ENCODE measurements at regions not wholly inside any gene's neighbourhood (a gene's known extent, or its start where the extent isn't known, plus 50 kb on each side); places are given as distances from the start of the nearest gene placed in this dataset.

GRCh38 chr16:86406056-86406455 lies 104.3 kb upstream of the FOXF1 start:
- peak; percentile 28 for DNase-seq (ENCODE audit: low spot score)

GRCh38 chr16:86408685-86409084 lies 101.6 kb upstream of the FOXF1 start:
- DNase-seq (ENCODE audit: low spot score): no peak

GRCh38 chr16:86410081-86410480 lies 100.2 kb upstream of the FOXF1 start:
- no peak for DNase-seq (ENCODE audit: low spot score)

- no peak for DNase-seq (ENCODE audit: low spot score)
These were observed 99.8 kb upstream of the FOXF1 start for GRCh38 chr16:86410529-86410928.

DNA sequence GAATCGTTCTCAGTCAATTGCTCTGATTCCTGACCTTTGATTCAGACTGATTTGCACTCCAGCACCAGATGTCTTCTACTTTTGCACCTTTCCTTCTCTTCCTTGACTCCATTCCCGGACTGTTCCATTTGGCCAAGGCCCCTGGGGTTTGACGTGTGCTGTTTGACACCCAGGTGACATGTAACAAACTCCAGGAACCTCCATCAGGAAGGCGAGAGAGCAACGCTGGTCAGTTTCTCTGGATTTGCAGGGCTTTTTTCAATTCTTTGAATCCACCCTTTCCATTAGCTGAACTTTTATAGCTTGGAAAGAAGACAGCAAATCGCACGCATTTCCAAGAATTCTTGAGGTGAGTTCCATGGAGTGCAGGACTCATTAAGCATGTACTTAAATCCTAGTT lies 98.4 kb upstream of the FOXF1 start:
- no peak for DNase-seq (ENCODE audit: low spot score)

GRCh38 chr16:86414991-86415740 lies 95.2 kb upstream of the FOXF1 start:
- peak; percentile 89 for DNase-seq (ENCODE audit: low spot score)

- no peak for DNase-seq (ENCODE audit: low spot score)
These were observed 91.3 kb upstream of the FOXF1 start for GRCh38 chr16:86418981-86419380.

DNA sequence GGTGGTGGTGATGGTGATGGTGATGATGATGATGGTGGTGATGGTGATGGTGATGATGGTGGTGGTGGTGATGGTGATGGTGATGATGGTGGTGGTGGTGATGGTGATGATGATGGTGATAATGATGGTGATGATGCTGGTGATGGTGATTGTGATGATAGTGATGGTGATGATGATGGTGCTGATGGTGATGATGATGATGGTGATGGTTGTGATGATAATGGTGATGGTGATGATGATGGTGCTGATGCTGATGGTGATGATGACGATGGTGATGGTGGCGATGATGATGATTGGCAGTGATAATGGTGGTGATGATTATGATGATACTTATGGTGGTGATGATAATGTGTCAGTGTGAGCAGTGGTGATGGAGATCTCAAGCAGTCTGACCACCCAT lies 90.8 kb upstream of the FOXF1 start:
- DNase-seq (ENCODE audit: low spot score): no peak

- DNase-seq (ENCODE audit: low spot score): no peak
These were observed 88.3 kb upstream of the FOXF1 start for GRCh38 chr16:86421995-86422394.

GRCh38 chr16:86424398-86424797 lies 85.9 kb upstream of the FOXF1 start:
- DNase-seq (ENCODE audit: low spot score): no peak

- DNase-seq (ENCODE audit: low spot score): no peak
These were observed 85.3 kb upstream of the FOXF1 start for GRCh38 chr16:86424985-86425384.

GRCh38 chr16:86426063-86426642 lies 84.2 kb upstream of the FOXF1 start:
- DNase-seq (ENCODE audit: low spot score): no peak

- no peak for DNase-seq (ENCODE audit: low spot score)
These were observed 82.9 kb upstream of the FOXF1 start for GRCh38 chr16:86427433-86427851.

- DNase-seq (ENCODE audit: low spot score): no peak
These were observed 81.4 kb upstream of the FOXF1 start for GRCh38 chr16:86428729-86429517.

DNA sequence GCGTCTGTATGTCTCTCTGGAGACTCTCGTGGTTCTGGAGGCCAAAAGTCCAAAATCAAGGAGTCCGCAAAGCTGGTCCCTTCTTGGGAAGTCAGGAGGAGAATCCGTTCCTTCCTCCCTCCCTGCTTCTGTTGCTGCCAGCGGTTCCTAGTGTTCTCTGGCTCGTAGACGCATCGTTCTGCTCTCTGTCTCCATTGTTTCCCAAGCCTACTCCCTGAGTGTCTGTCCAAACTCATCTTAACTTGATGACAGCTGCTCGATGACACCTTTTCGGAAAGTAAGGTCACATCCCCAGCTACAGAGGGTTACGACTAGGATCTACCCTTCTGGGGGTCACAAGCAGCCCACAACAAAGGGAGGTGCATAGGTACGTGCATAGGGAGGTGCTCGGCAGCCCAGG lies 80.7 kb upstream of the FOXF1 start:
- no peak for DNase-seq (ENCODE audit: low spot score)

- DNase-seq (ENCODE audit: low spot score): no peak
These were observed 79.5 kb upstream of the FOXF1 start for GRCh38 chr16:86430814-86431213.

GRCh38 chr16:86431540-86431939 lies 78.8 kb upstream of the FOXF1 start:
- no peak for DNase-seq (ENCODE audit: low spot score)

GRCh38 chr16:86432048-86432447 lies 78.3 kb upstream of the FOXF1 start:
- no peak for DNase-seq (ENCODE audit: low spot score)

DNA sequence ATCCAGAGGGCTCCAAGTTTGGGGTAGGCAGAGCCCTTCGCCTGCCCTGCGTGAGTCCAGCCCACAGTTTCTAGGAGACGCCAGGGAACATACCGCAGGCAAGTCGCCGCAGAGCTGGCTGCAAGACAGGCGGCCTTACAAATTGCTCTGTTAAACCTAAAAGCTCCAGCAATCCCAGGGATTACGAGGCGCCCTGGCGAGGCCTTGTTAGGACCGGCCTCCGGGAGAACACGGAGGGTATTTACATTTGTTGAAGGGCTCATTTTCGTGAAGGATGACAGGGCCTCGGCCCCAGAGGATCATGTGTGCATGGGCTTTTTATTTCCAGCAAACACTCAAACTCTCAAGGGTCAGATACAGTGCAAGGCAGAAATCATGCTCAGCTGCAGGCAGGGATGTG lies 77.6 kb upstream of the FOXF1 start:
- no peak for DNase-seq (ENCODE audit: low spot score)

- DNase-seq (ENCODE audit: low spot score): no peak
These were observed 73.7 kb upstream of the FOXF1 start for GRCh38 chr16:86436466-86437185.

DNA sequence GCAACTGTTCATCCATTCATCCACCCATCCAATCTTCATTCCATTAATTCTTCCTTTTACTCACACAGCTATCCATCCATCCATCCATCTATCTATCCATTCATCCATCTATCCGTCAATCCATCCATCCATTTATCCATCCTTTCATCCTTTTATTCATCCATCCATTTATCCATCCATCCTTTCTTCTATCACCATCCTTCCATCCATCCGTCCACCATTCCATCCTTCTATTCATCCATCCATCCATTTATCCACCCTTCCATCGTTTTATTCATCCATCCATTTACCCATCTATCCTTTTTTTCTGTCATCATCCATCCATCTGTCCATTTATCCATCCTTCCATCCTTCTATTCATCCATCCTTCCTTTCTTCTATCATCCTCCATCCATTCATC lies 73.0 kb upstream of the FOXF1 start:
- DNase-seq (ENCODE audit: low spot score): no peak

GRCh38 chr16:86442703-86443102 lies 67.6 kb upstream of the FOXF1 start:
- DNase-seq (ENCODE audit: low spot score): no peak
